GM21367 (cell line): ENCODE measurements at regions not wholly inside any gene's neighbourhood (a gene's known extent, or its start where the extent isn't known, plus 50 kb on each side); places are given as distances from the start of the nearest gene placed in this dataset.

Source experiments
- ATAC-seq: cut with Tn5 transposase; IDR thresholded peaks from one replicate; pipeline ENCODE4 v1.9.1; 2021; ENCODE audit not compliant: unreplicated experiment

DNA sequence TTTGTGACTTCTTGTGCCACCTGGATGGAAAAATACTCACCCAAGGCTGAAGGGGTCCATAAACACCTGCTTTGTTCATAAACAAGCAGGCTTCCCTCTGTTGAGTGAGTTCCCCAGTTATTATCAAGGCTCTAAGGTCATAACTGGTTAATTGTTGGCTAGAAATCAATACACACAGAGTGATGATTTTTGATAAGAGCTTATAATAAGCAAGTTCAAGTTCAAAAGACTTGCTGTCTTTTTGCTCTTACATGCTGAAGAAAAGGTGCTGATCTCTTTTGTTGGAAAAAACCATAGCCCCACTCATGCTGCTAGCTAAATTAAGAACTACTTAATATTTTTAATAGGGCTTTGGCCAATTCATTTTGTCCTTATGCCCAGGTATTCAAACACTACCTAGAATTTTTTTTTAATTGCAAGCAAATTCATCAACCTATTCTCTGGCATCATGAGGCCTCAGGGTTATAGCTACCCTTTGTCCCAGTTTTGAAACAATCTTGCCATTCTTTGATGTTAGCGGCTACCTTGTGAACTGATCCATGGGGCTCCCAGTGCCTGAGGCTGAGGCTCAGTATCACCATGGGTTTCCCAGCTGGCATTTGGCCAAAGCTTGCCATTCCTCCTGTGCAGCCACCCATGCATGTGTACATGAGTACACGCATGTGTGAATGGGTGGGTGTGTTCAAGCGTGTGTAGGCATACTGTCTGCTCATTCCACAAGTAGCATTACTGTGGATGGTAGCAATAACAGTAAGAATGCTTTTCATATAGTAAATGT lies 127.6 kb upstream of the LPP start:
- no peak for ATAC-seq

DNA sequence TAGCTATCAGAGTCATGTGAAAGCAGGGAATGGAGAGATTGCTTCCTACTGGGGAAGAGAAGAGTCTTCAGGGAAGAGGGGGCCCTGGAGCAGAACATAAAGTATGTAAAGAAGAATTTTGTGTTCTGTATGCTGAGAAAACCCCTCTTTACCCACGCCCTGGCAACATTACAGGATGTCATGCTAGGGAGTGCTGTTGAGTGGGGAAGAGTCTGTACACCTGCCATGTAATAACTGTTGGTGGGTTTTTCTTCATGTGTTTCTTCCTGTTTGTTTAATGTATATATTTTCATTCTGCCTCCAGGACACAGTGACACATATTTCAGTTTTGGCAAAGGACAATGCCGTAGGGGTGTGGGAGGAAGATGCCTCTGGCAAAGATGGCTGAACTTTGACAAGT lies 122.8 kb upstream of the LPP start:
- ATAC-seq: no peak

DNA sequence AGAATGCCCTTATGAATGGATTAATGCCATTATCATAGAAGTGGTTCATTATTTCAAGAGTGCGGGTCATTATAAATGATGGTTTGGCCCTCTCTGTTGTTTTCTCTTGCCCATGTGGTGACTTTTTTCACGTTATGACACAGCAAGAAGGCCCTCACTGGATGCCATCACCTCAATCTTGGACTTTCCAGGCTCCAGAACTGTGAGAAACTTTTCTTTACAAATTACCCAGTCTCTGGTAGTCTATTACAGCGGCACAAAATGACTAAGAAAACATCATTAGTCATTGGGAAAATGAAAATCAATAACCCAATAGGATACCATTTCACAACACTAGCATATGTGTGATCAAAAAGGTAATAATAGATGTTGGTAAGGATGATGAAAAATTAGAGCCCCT lies 119.0 kb upstream of the LPP start:
- ATAC-seq: no peak

DNA sequence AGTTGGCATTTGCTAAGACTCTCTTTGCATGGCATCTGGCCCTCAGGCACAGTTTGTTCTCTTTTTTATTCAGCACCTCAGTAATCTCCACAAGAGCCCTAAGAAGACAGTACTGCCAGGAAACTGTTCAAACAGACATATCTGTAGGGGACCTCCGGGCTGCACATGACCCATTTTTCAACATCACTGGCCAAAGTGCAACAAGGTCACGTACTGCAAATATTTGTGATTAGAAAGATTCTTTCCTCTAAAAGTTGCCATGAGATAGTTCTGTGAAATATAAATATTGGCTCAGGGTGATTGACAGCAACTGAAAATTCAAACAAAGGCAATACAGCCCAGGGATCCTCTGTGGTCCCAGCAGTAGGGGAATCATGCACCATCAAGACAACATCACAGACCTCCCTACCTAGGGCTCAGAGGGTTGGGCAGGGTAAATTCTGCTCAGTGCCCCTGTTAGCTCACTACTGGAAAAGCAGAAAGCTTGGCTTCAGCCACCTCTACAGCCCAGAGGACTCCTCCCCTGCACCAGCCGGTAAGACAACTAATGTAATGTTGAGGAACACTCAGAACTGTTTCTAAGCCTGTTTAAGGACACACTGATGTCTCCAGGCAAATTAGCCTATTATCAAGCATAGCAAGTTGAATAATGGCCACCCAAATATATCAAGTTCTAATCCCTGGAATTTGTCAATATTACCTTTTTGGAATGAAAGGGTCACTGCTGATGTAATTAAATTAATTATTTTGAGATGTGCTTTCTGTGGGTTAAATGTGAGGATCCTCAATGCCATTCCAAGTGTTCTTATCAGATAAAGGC lies 117.4 kb upstream of the LPP start:
- no peak for ATAC-seq

DNA sequence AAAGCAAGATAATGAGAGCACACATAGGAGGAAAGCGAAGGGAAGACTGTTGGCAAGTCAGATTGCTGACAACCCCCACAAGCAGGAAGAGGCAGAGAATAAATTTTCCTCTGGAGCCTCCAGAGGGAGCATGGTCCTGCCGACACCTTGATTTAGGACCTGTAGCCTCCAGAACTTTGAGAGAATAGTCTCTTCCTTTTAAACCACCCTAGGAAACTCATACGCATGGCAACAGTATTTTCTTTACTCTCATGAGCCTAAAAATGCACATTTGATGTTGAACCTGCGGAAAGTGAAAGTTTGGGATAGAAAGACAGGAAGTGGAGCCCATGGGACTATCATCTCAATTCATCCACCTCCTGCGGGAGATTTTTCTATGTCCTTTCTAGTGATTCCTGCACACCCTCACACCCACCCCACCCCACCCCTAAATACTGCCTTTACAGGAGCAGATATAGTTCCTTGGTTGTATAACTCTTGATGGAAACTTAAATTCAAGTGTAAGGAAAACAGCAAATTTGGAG lies 116.7 kb upstream of the LPP start:
- no peak for ATAC-seq

DNA sequence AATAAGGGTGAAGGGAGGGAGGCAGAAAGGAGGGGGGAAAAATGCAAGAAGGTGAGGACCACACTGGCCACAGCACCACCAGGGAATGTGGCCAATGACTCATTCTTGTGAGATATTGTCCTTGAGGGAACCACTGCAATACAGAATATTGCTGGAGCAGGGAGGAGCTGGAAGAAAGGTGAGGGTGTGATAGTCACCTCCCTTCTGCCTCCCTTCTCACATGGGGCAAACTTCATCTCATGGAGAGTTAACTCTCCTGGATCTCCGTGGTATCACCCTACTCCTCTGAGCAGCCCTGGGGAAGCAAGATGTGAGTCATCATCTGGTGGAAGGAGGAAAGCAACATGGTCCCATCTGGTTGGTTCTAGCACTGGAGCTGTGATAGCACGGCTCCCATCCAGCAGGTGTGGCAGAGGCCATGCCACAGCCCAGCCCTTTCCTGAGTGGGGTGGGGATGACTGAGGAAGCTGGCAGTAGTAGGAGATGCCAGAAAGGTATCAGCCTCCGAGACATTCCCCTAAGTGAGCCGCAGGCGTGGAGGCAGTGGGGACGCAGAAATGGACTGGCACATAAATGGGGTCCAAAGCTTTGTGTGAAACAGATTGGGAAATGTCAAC lies 115.9 kb upstream of the LPP start:
- ATAC-seq: no peak

DNA sequence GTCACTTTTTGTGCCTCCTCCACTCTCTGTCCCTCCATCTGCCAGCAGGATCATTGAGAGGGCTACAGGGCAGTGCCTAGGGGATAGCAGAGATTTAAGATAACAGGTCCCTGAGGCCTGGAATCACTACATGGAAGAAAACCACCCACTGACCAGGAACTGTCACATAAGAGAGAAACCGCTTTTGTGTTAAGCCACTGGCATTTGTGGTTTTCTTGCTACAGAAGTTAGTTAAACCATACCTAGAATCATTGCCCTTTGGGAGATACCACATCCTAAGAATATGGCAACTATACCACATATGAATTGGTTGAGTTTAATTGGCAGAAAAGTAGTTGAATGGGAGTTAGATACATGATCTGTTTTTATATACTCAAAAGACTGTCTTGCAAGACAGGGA lies 112.8 kb upstream of the LPP start:
- no peak for ATAC-seq

DNA sequence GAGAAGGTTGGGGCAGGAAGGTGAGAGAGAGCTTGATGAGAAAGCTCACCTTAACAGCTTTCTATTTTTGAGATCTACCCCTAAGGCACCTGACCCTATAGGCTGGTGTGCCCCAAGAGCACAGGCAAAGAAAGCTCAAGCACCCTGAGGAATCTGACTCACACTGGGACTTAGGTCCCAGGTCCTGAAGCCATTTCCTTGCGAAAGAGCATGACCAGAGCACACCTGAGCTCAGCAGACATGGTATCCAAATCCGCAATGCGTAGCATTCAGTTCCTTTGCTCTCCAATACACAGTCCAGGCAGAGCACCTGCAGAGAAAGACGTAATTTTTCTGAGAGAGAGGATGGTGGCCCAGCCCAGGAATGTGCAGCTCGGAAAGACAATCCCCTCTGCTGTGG lies 112.1 kb upstream of the LPP start:
- no peak for ATAC-seq

DNA sequence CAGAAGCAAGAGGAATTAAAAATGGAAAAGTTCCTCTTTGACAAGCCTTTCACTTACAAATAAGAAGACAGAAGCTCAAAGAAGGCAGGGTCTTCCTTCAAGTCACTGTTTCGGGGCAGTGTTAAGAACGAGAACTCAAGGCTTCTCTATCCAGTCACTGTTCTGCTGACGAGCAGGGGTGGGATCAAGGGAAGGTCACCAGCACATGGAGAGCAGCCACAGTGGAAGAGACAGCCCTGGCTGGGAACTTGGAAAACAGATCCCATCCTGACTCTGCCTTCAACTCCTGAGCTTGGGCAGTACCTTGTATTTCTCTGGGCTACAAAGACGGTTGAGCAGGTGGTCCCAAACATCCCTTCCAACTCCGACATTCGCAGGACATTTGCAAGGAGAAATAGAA lies 111.5 kb upstream of the LPP start:
- no peak for ATAC-seq

DNA sequence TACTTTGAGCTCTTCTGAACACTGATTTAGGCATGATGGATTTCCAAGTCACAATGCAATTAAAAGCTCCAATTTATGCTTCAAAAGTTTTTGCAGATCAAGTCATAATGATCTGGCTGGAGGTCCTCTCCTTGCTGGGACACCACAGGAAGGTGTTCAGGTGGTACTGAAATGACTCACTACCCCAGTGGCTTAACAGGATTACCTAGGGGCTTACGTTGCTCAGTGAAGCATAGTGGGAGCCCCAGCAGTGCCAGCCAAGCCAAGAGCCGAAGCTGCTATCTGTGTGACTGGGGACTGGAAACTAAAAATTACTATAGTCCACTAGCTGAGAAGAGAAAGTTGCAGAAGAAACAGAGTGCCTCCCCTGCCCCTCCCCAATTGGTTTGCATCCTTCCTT lies 110.1 kb upstream of the LPP start:
- ATAC-seq: no peak

DNA sequence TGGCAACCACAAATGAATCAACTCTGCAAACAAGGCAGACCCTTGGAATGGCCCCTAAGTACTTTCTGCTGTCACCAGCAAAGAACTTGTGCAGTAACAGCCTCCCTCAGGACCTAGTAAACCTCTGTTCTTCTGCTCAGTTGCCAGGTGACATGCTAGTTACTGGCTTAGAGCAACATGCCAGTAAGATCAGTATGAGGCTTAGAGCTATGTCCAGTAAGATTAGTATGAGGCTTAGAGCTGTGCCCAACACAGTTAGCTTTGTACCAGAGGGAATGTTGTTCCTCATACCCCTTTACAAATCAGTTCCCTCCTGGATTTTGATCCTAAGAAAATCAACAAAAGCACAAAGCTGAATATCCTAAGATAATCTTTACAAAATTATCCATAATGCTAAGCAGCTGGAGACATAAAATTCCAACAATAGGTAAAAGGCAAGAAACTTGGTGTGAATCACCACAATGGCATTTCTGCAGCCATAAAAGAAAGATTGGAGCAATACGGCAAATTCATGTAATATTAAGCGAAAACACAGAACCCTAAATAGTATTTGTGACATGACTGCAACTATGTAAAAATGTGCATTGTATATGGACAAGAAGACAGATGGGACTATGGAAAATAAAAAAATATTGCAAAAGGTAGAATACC lies 107.3 kb upstream of the LPP start:
- ATAC-seq: no peak

DNA sequence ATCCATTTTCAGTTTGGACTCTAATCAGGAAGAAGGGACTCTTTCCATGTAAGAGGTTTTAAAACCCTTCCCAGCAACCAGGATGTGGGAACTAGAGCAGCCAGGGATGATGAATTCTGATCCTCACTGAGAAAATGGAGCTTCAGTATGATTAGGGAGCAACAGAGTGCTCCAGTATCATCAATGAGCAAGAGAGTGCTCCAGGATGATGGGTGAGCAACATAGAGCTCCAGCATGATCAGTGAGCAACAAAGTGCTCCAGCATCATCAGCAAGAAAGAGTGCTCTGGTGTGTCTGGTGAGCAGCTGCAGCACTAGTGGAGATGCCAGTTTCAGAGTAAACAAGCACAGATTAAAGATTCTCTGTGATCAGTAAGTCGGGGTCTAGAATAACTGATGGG lies 106.4 kb upstream of the LPP start:
- ATAC-seq: no peak

DNA sequence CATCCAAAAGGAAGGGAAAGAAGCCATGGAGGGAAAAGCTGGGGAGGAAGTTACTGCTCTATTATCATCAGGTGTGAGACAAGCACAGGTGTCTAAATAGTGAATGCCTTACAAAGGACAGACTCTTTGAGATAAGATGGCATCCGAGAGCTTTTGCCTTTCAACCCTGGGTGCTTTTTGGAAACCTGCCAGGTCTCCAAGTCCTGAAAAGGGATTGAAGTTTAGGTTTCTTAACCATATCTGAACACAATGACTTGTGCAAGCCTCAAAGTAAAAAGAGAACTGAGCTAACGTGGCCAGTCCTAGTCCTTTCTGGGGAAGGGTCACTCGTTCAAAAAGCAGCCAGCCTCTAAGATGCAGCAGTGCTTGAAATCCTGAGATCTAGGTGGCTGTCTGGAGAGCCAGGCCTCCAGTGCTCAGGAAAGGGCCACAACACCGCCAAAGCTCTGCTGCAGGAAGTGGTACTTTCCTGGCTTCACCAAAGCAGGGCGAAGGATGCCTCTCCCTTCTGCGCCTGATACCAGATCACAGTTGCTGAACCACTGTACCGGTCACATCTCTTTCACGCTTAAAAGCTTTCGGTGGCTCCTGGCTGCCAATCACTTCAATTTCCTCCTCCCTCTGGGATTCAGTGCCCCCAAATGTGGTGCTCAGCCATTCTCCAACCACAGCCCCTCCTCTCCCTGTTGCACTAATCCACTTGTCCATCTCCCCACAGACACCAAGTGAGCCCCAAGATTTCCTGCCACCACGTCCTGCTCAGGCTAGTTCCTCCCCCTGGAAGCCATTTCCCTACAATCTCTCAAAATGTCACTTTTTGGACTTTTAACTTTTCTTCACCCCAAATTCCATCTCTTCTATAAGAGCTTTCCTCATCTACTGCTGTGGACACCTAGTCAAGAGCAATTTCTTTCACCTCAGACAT lies 104.1 kb upstream of the LPP start:
- no peak for ATAC-seq

DNA sequence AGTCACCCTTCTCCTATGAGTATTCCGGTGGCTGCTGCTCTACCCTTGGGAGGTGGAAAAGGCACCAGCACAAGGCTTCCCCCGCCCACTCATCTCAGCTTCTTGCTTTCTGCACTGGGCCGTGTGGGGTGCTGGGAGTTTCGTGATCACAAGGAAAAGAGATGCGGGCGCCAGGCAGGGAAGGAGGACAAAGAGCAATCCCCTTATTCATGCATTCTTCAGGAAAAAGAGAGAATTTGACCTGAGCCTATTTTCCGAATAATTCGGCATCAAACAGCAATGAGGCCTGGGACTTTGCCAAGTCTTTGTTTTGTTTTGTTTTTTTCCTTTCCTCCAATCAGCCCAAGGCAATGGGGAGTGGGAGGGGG lies 102.2 kb upstream of the LPP start:
- ATAC-seq: no peak

DNA sequence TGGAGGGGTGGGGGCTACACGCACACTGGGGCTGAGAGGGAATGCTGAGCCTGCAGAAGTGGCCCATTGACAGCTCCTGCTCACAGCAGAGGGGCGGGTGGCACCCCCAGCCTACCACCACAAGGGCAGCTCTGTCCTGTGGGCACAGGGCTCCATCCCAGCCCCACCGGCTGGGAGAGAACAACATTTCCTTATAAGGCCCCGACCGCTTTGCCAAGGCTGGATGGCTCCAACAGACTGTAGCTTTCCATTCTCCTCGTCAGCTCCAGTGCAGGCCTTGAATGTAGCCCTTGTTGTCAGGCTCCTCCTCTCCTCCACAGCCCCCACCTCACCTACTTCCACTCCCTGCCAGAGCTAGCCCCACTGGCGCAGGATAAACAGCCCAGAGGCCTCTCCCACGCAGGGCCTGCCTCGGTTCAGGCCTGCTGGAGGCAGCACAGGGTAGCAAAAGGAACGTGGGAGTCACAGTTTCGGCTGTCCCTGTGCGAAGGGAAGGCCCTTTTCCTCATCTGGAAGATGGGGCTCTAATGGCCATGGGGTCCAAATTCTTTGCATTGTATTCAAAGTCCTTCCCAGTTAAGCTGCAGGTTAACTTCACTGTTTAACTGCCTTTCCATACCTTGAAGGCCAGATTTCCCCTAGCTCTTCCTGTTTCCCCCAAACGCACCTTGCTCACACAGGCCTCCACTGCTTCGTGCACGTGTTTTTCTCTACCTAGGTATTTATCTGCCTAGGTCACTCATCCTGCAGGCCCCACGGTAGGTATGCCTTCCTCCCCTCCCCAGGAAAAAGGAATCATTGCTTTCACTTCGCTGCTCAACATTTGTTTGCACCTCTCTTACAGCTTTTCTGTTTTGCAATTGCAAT lies 101.6 kb upstream of the LPP start:
- no peak for ATAC-seq

DNA sequence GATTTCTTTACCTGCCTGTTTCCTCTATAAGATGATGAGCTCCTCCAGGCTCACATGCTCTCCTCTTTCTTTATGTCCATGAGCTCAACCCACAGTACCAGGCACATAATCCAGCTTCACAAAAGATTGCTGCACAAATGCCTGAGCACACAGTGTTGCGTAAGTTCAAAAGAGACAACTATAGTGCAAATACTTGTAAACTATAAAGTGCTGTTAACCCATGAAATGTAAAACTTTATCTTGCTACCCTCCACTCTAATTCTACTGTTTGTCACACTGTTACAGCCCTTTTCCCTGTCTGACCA lies 101.0 kb upstream of the LPP start:
- ATAC-seq: no peak

DNA sequence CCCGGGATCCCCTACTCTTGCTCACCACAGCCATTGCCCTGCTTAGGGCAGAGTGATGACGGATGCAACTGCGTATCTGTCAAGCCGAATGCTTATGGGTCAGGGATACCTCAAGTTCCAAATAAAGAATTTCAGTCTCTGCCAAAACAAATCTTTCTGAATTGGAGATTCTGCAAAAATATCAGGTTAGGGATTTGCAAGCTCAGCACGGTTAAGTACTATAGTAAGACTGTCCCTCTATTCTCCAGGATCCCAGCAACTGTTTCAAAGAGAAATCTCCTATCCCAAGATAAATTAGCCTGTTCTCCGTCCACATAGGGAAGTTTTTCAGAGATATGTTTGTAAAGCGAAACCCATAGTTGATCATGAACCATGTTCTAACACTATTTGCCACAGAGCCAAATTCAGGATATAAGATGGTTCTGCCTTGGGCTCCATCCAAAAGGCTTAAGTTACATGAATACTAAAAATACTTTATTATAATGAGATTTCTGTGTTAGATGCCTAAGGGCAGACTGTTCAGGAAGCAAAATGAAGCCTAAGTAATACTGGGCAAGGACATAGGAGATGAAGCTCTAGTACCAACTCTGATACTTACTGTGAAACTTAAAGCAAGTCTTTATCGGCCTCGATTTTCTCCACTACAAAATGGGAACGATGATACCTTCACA lies 100.1 kb upstream of the LPP start:
- no peak for ATAC-seq

DNA sequence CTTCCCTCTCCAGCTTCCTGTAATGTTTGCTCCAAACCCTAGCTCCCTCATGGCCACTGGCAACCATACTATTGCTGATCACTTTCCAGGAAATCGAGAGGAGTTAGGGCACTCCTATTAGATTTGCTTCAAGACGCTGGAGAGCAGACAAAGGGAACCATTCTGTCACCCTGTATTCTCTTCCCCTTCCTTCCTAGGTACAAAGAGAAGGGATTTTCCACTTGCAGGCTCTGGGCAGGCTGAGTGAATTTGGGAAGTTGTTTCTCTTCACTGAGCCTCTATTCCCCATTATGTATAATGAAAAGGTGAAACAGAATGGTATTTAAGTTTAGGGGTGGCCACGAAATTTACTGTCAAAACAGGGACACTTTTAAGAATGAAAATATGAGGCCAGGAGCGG lies 99.4 kb upstream of the LPP start:
- no peak for ATAC-seq

DNA sequence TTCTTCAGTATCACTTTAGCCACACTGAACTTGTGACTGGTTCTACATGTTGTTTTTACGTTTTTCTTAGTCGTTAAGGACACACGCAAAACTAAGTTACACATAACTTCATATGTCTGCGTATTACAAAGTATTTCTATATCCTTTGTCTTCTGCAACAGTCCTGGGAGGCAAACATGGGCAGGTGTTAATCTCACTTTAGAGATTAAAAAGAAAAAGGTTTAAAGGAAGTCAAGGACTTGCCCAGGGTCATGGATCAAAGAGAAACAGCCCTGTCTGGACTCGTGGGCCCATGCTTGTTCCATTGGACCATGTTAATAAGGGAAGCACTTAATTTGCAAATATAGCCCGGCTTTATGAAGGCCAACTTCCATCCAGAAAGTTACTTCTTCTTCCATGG lies 98.6 kb upstream of the LPP start:
- no peak for ATAC-seq
